ENCODE measurements at regions not wholly inside any gene's neighbourhood (a gene's known extent, or its start where the extent isn't known, plus 50 kb on each side); places are given as distances from the start of the nearest gene placed in this dataset.

DNA sequence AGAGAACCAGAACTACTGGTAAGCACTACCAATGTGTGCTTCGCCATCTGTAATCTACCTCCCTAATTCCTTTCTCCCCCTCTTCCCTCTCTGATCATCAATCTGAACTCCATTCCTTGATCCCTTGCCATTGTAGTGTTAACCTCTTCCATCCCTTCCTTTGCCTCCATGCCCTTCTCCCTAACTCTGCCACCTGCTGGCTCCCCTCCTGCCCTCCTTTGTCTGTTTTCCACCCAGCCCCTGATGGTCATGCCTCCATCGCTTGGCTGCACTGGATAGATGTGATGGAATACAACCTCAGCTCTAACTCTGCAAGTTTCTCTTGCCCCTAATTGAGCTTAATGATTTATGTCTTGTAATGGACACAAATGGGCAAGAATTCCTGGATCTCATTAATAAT is 108.2 kb upstream of the ASIC2 start:
- Mint-ChIP-seq H3K27ac (no peak overlapping the region), H3K27me3 (peaks cover 41% of the 10 kb centered on the region), H3K4me3 (no peak overlapping the region), H3K4me1 (ENCODE audit: unreplicated experiment) (no peaks in the 10 kb centered on the region), H3K9me3 (no peaks in the 10 kb centered on the region), H3K36me3 (no peaks in the 10 kb centered on the region)
- no peak for DNase-seq (ENCODE audit: extremely low spot score, unreplicated experiment)
- TF ChIP-seq, protein P1, sequence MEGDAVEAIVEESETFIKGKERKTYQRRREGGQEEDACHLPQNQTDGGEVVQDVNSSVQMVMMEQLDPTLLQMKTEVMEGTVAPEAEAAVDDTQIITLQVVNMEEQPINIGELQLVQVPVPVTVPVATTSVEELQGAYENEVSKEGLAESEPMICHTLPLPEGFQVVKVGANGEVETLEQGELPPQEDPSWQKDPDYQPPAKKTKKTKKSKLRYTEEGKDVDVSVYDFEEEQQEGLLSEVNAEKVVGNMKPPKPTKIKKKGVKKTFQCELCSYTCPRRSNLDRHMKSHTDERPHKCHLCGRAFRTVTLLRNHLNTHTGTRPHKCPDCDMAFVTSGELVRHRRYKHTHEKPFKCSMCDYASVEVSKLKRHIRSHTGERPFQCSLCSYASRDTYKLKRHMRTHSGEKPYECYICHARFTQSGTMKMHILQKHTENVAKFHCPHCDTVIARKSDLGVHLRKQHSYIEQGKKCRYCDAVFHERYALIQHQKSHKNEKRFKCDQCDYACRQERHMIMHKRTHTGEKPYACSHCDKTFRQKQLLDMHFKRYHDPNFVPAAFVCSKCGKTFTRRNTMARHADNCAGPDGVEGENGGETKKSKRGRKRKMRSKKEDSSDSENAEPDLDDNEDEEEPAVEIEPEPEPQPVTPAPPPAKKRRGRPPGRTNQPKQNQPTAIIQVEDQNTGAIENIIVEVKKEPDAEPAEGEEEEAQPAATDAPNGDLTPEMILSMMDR (conservative IDR thresholded peaks at IDR 0.05) = no peak

GRCh38 chr17:33403194-33403593 is 110.1 kb upstream of the ASIC2 start:
- TF ChIP-seq, protein P1 (conservative IDR thresholded peaks at IDR 0.05) = no peak
- no peaks in the 10 kb centered on the region for H3K36me3 Mint-ChIP-seq
- H3K27ac Mint-ChIP-seq = no peak overlapping the region
- H3K4me1 Mint-ChIP-seq (ENCODE audit: unreplicated experiment) = no peaks in the 10 kb centered on the region
- H3K4me3 Mint-ChIP-seq = no peak overlapping the region
- H3K9me3 Mint-ChIP-seq = no peaks in the 10 kb centered on the region
- DNase-seq (ENCODE audit: extremely low spot score, unreplicated experiment) = no peak
- H3K27me3 Mint-ChIP-seq = peaks cover 38% of the 10 kb centered on the region

- DNase-seq (ENCODE audit: extremely low spot score, unreplicated experiment) = no peak
- Mint-ChIP-seq H3K9me3 (no peaks in the 10 kb centered on the region), H3K27me3 (peaks cover 39% of the 10 kb centered on the region), H3K36me3 (no peaks in the 10 kb centered on the region), H3K4me3 (no peak overlapping the region), H3K27ac (no peak overlapping the region), H3K4me1 (ENCODE audit: unreplicated experiment) (no peaks in the 10 kb centered on the region)
- TF ChIP-seq, protein P1 (conservative IDR thresholded peaks at IDR 0.05) = no peak
These were observed 111.2 kb upstream of the ASIC2 start for GRCh38 chr17:33404070-33404819.

DNA sequence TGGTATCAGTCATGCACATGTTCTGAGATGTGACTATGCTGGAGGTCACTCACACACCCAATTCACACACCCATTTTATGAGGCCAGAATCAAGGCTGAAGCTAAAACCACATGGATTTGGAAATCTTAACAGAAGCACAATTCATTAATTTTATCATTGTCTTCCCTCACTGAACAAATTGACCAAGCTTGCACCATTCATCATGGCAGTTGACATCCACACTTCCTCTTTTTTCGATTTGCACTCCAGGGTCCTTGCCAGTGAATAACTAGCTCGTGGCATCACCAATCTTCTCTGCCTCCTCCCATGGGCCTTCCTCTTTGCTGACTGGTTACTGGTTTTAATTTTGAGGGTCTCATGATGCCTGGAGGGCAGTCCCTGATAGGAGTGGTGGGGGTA is 123.0 kb upstream of the ASIC2 start:
- TF ChIP-seq, protein P1 (conservative IDR thresholded peaks at IDR 0.05) = no peak
- H3K27me3 Mint-ChIP-seq = peaks cover 39% of the 10 kb centered on the region
- DNase-seq (ENCODE audit: extremely low spot score, unreplicated experiment) = no peak
- no peaks in the 10 kb centered on the region for H3K9me3 Mint-ChIP-seq
- H3K27ac Mint-ChIP-seq = no peak overlapping the region
- no peak overlapping the region for H3K4me3 Mint-ChIP-seq
- H3K4me1 Mint-ChIP-seq (ENCODE audit: unreplicated experiment) = no peaks in the 10 kb centered on the region
- H3K36me3 Mint-ChIP-seq = no peaks in the 10 kb centered on the region

GRCh38 chr17:33421933-33422332 is 128.8 kb upstream of the ASIC2 start:
- H3K36me3 Mint-ChIP-seq = no peaks in the 10 kb centered on the region
- H3K4me1 Mint-ChIP-seq (ENCODE audit: unreplicated experiment) = peaks cover 6% of the 10 kb centered on the region
- no peak overlapping the region for H3K27ac Mint-ChIP-seq
- no peak overlapping the region for H3K4me3 Mint-ChIP-seq
- H3K27me3 Mint-ChIP-seq = peaks cover 47% of the 10 kb centered on the region
- DNase-seq (ENCODE audit: extremely low spot score, unreplicated experiment) = no peak
- TF ChIP-seq, protein P1 (conservative IDR thresholded peaks at IDR 0.05) = no peak
- no peaks in the 10 kb centered on the region for H3K9me3 Mint-ChIP-seq
